Parathyroid adenoma (tissue), 2 donors: ENCODE measurements at regions not wholly inside any gene's neighbourhood (a gene's known extent, or its start where the extent isn't known, plus 50 kb on each side); places are given as distances from the start of the nearest gene placed in this dataset.

Experiments
- H2AFZ ChIP-seq: fragments of 300-600 bp; sonication (generic); one replicate; pipeline ENCODE4 v1.7.0; 2017; ENCODE audit warnings: antibody characterized with exemption, mild to moderate bottlenecking
- H3K27ac ChIP-seq: fragments of 300-600 bp; sonication (generic); one replicate; pipeline ENCODE4 v1.7.0; 2017
- H3K27me3 ChIP-seq: fragments of 300-600 bp; sonication (generic); one replicate; pipeline ENCODE4 v1.7.0; 2017; ENCODE audit warnings: low read length; ENCODE audit not compliant: control insufficient read depth, insufficient read depth
- H3K36me3 ChIP-seq: fragments of 300-600 bp; sonication (generic); one replicate; pipeline ENCODE4 v1.7.0; 2017; ENCODE audit warnings: low read length; ENCODE audit not compliant: control insufficient read depth, insufficient read depth
- H3K4me1 ChIP-seq: fragments of 300-600 bp; sonication (generic); one replicate; pipeline ENCODE4 v1.7.0; 2017; ENCODE audit warnings: control low read depth
- H3K4me2 ChIP-seq: fragments of 300-600 bp; sonication (generic); one replicate; pipeline ENCODE4 v1.7.0; 2017; ENCODE audit warnings: low read length
- H3K4me3 ChIP-seq: fragments of 300-600 bp; sonication (generic); one replicate; pipeline ENCODE4 v1.7.0; 2017; ENCODE audit warnings: low read depth, low read length
- H3K79me2 ChIP-seq: fragments of 300-600 bp; sonication (generic); one replicate; pipeline ENCODE4 v1.7.0; 2017; ENCODE audit warnings: control low read depth
- H3K9ac ChIP-seq: fragments of 300-600 bp; sonication (generic); one replicate; pipeline ENCODE4 v1.7.0; 2017; ENCODE audit warnings: mild to moderate bottlenecking
- H3K9me3 ChIP-seq: fragments of 300-600 bp; sonication (generic); one replicate; pipeline ENCODE4 v1.7.0; 2017; ENCODE audit warnings: low read length; ENCODE audit not compliant: control insufficient read depth
- TF ChIP-seq, protein P1 (sequence below): fragments of 300-600 bp; sonication (generic); IDR thresholded peaks from one replicate; pipeline ENCODE4 v1.7.0; 2017; ENCODE audit warnings: antibody characterized with exemption, mild to moderate bottlenecking
- donor health status: primary hyperparathyroidism.

DNA sequence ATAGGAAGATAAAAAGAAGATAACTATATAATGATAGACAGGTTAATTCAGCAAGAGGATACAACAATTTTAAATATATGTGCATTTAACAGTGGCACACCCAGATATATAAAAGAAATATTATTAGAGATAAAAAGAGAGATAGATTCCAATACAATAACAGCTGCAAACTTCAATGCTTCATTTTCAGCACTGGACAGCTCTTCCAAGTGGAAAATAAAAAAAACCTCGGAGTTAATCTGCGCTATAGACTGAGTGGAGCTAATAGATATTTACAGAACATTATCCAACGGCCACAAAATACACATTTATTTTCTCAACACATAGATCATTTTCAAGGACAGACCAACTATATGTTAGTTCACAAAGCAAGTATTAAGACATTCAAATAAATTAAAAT is 1229.5 kb upstream of the CDH6 start:
- H3K9me3 ChIP-seq, result no peaks in the 10 kb centered on the region

GRCh38 chr5:29960323-29960722 is 1233.2 kb upstream of the CDH6 start:
- Histone ChIP-seq H3K9me3 (peaks cover 3% of the 10 kb centered on the region), H3K36me3 (no peaks in the 10 kb centered on the region), H3K9ac (no peak overlapping the region), H3K4me1 (no peaks in the 10 kb centered on the region), H3K4me2 (no peak overlapping the region), H3K4me3 (no peak overlapping the region), H3K79me2 (no peaks in the 10 kb centered on the region), H3K27ac (no peak overlapping the region), H2AFZ (no peak overlapping the region), H3K27me3 (no peaks in the 10 kb centered on the region)
- TF ChIP-seq, protein P1, sequence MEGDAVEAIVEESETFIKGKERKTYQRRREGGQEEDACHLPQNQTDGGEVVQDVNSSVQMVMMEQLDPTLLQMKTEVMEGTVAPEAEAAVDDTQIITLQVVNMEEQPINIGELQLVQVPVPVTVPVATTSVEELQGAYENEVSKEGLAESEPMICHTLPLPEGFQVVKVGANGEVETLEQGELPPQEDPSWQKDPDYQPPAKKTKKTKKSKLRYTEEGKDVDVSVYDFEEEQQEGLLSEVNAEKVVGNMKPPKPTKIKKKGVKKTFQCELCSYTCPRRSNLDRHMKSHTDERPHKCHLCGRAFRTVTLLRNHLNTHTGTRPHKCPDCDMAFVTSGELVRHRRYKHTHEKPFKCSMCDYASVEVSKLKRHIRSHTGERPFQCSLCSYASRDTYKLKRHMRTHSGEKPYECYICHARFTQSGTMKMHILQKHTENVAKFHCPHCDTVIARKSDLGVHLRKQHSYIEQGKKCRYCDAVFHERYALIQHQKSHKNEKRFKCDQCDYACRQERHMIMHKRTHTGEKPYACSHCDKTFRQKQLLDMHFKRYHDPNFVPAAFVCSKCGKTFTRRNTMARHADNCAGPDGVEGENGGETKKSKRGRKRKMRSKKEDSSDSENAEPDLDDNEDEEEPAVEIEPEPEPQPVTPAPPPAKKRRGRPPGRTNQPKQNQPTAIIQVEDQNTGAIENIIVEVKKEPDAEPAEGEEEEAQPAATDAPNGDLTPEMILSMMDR, result no peak

More for the DNA sequence above, 1229.5 kb upstream of the CDH6 start:
- Histone ChIP-seq H3K4me1 (no peaks in the 10 kb centered on the region), H3K9ac (no peak overlapping the region), H3K4me2 (no peak overlapping the region), H3K27me3 (no peaks in the 10 kb centered on the region), H3K79me2 (no peaks in the 10 kb centered on the region), H3K4me3 (no peak overlapping the region), H3K27ac (no peak overlapping the region), H3K36me3 (no peaks in the 10 kb centered on the region), H2AFZ (no peak overlapping the region)
- TF ChIP-seq, protein P1, result no peak

DNA sequence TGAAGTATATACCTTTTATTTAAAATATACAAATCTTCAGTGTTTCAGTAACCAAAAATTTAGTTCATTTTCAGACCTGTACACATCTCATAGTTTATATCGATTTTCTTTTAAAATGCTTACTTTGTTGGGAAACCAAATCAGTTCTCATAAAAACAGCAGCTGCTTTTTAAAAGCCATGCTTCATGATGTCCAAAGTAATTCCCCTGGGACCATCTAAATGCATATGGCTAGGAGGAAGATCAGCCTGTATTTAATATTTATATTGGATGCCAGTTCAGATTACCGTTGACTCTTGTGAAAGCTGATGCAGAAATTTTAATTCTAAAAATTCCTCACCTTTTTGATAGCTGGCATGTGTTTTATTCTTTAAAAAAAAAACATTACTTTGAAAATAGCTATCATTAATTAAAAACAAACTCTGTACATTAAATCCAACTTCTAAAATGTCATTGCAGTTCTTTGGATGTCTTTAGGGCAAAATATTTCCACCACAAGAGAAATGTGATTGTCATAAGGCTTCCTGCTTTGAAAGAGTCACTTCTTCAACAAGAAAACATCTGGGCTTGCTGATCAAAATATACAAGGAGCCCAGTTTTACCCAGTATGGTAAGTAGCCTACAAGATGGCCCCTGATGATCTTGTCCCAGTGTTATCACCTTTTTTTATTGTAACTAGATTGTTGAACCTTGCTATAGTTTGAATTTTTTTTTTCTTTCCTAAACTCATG is 1242.9 kb upstream of the CDH6 start:
- no peaks in the 10 kb centered on the region for H3K9me3 ChIP-seq
- no peaks in the 10 kb centered on the region for H3K27me3 ChIP-seq
- H2AFZ ChIP-seq, result no peak overlapping the region
- TF ChIP-seq, protein P1, result no peak
- no peaks in the 10 kb centered on the region for H3K36me3 ChIP-seq
- H3K27ac ChIP-seq, result no peak overlapping the region
- H3K4me3 ChIP-seq, result no peak overlapping the region
- H3K9ac ChIP-seq, result no peak overlapping the region
- no peak overlapping the region for H3K4me2 ChIP-seq
- H3K79me2 ChIP-seq, result no peaks in the 10 kb centered on the region
- H3K4me1 ChIP-seq, result no peaks in the 10 kb centered on the region

- Histone ChIP-seq H3K9me3 (no peaks in the 10 kb centered on the region), H3K4me2 (no peak overlapping the region)
- TF ChIP-seq, protein P1, result no peak
These were observed 1244.1 kb upstream of the CDH6 start for GRCh38 chr5:29949301-29949872.

DNA sequence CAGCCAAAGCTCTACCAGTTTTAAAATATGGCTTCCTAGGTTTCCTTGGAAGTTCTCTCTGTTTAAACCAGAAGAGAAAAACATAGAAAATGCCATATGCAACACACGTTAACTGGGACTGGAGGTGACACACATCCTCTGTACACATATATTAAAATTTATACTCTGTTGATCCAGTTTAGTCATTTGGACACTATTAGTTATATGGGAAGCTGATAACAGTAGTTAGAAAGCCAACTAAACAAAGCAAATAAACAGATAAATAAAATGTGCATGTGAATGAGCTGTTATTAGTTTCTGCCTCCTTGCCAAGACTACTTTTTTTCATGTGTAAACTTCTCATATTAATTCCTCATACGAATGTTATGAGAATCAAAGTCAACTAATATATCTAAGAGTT is 1249.2 kb upstream of the CDH6 start:
- H3K4me2 ChIP-seq, result no peak overlapping the region
- no peaks in the 10 kb centered on the region for H3K9me3 ChIP-seq
- no peaks in the 10 kb centered on the region for H3K4me1 ChIP-seq
- TF ChIP-seq, protein P1, result no peak
- H2AFZ ChIP-seq, result no peak overlapping the region
- H3K27ac ChIP-seq, result no peak overlapping the region
- no peak overlapping the region for H3K9ac ChIP-seq
- no peak overlapping the region for H3K4me3 ChIP-seq
- H3K36me3 ChIP-seq, result no peaks in the 10 kb centered on the region
- no peaks in the 10 kb centered on the region for H3K27me3 ChIP-seq
- no peaks in the 10 kb centered on the region for H3K79me2 ChIP-seq

More at GRCh38 chr5:29949301-29949872, 1244.1 kb upstream of the CDH6 start:
- H3K4me1 ChIP-seq, result no peaks in the 10 kb centered on the region
- H3K9ac ChIP-seq, result no peak overlapping the region
- no peak overlapping the region for H3K4me3 ChIP-seq
- no peaks in the 10 kb centered on the region for H3K79me2 ChIP-seq
- no peak overlapping the region for H2AFZ ChIP-seq
- H3K27me3 ChIP-seq, result no peaks in the 10 kb centered on the region
- H3K27ac ChIP-seq, result no peak overlapping the region
- H3K36me3 ChIP-seq, result no peaks in the 10 kb centered on the region
